H9 (cell line): ENCODE measurements at regions not wholly inside any gene's neighbourhood (a gene's known extent, or its start where the extent isn't known, plus 50 kb on each side); places are given as distances from the start of the nearest gene placed in this dataset.

Experiments used
- DNase-seq: peaks from one replicate; pipeline ENCODE4 v3.0.0-alpha.2; 2017
- H2AFZ ChIP-seq: one replicate; pipeline ENCODE4 v1.6.1; 2013; ENCODE audit warnings: mild to moderate bottlenecking, low read length, control low read depth, moderate library complexity
- H2AK5ac ChIP-seq: 2 replicates; pipeline ENCODE4 v1.6.1; 2013; ENCODE audit warnings: low read length, control low read depth, mixed read lengths; ENCODE audit not compliant: insufficient read length
- H2BK120ac ChIP-seq: one replicate; pipeline ENCODE4 v1.6.1; 2013; ENCODE audit warnings: low read depth, mild to moderate bottlenecking, low read length, control low read depth, inconsistent platforms; ENCODE audit not compliant: poor library complexity, severe bottlenecking
- H2BK12ac ChIP-seq: 2 replicates; pipeline ENCODE4 v1.6.1; 2013; ENCODE audit warnings: low read length, control low read depth, mixed read lengths, low read depth; ENCODE audit not compliant: insufficient read length
- H2BK15ac ChIP-seq: 2 replicates; pipeline ENCODE4 v1.6.1; 2013; ENCODE audit warnings: low read depth, low read length, control low read depth
- H2BK20ac ChIP-seq: one replicate; pipeline ENCODE4 v1.6.1; 2013; ENCODE audit warnings: low read depth, mild to moderate bottlenecking, low read length, control low read depth, inconsistent platforms; ENCODE audit not compliant: poor library complexity, severe bottlenecking
- H2BK5ac ChIP-seq: 2 replicates; pipeline ENCODE4 v1.6.1; 2013; ENCODE audit warnings: low read length, control low read depth, mixed read lengths; ENCODE audit not compliant: insufficient read length
- H3K14ac ChIP-seq: 2 replicates; pipeline ENCODE4 v1.6.1; 2013; ENCODE audit warnings: low read length, control low read depth; ENCODE audit not compliant: insufficient read depth
- H3K18ac ChIP-seq: 2 replicates; pipeline ENCODE4 v1.6.1; 2013; ENCODE audit warnings: low read depth, mild to moderate bottlenecking, mixed read lengths, low read length, control low read depth; ENCODE audit not compliant: insufficient read length
- H3K23ac ChIP-seq: 2 replicates; pipeline ENCODE4 v1.6.1; 2013; ENCODE audit warnings: low read length, control low read depth, mixed read lengths, low read depth; ENCODE audit not compliant: insufficient read length
- H3K23me2 ChIP-seq: 2 replicates; pipeline ENCODE4 v1.6.1; 2013; ENCODE audit warnings: low read depth, mild to moderate bottlenecking, mixed read lengths, low read length, control low read depth; ENCODE audit not compliant: insufficient read length, poor library complexity, severe bottlenecking
- H3K27ac ChIP-seq: 2 replicates; pipeline ENCODE4 v1.5.1; 2013; ENCODE audit warnings: low read length, control low read depth, mixed read lengths, low read depth; ENCODE audit not compliant: insufficient read length
- H3K27me3 ChIP-seq: 2 replicates; pipeline ENCODE4 v1.6.1; 2013; ENCODE audit warnings: low read length, control low read depth, inconsistent platforms; ENCODE audit not compliant: insufficient read depth
- H3K4ac ChIP-seq: 2 replicates; pipeline ENCODE4 v1.6.1; 2013; ENCODE audit warnings: low read depth, mild to moderate bottlenecking, control low read depth, inconsistent platforms, low read length, moderate library complexity
- H3K4me1 ChIP-seq: 2 replicates; pipeline ENCODE4 v1.6.1; 2013; ENCODE audit warnings: low read length, control low read depth, inconsistent platforms; ENCODE audit not compliant: insufficient read depth
- H3K4me2 ChIP-seq: 2 replicates; pipeline ENCODE4 v1.6.1; 2013; ENCODE audit warnings: low read length, control low read depth, mixed read lengths; ENCODE audit not compliant: insufficient read length, insufficient read depth
- H3K56ac ChIP-seq: 2 replicates; pipeline ENCODE4 v1.6.1; 2013; ENCODE audit warnings: low read depth, mild to moderate bottlenecking, mixed read lengths, low read length, control low read depth; ENCODE audit not compliant: insufficient read length
- H3K79me1 ChIP-seq: 2 replicates; pipeline ENCODE4 v1.6.1; 2013; ENCODE audit warnings: low read depth, mild to moderate bottlenecking, moderate library complexity, low read length, control low read depth, inconsistent platforms; ENCODE audit not compliant: insufficient read depth, poor library complexity, severe bottlenecking
- H3K79me2 ChIP-seq: 2 replicates; pipeline ENCODE4 v1.6.1; 2013; ENCODE audit warnings: low read length, control low read depth, inconsistent platforms; ENCODE audit not compliant: insufficient read depth
- H3K9ac ChIP-seq: 2 replicates; pipeline ENCODE4 v1.6.1; 2013; ENCODE audit warnings: low read length, control low read depth, mixed read lengths; ENCODE audit not compliant: insufficient read length; ENCODE audit errors: extremely low read depth
- H3K9me3 ChIP-seq: one replicate; pipeline ENCODE4 v1.6.1; 2013; ENCODE audit warnings: low read depth, low read length, inconsistent platforms; ENCODE audit not compliant: control insufficient read depth
- H3T11ph ChIP-seq: one replicate; pipeline ENCODE4 v1.6.1; 2013; ENCODE audit warnings: mild to moderate bottlenecking, low read length, control low read depth, inconsistent platforms
- H4K20me1 ChIP-seq: one replicate; pipeline ENCODE4 v1.6.1; 2013; ENCODE audit not compliant: control insufficient read depth, insufficient read length, insufficient read depth
- H4K5ac ChIP-seq: 2 replicates; pipeline ENCODE4 v1.6.1; 2013; ENCODE audit warnings: low read depth, mild to moderate bottlenecking, mixed read lengths, low read length, control low read depth; ENCODE audit not compliant: insufficient read length
- H4K8ac ChIP-seq: replicated peaks from 2 replicates; pipeline ENCODE4 v1.6.1; 2013; ENCODE audit warnings: low read length, control low read depth, mixed read lengths, low read depth; ENCODE audit not compliant: insufficient read length
- H4K91ac ChIP-seq: 2 replicates; pipeline ENCODE4 v1.6.1; 2013; ENCODE audit warnings: low read depth, mild to moderate bottlenecking, moderate library complexity, mixed read lengths, low read length, control low read depth; ENCODE audit not compliant: insufficient read length
- H3K27ac Mint-ChIP-seq, 3 experiments: 2 replicates in 2 of 3; 3 replicates in 1 of 3; pipeline ENCODE4 v1.8.0; 2020 to 2021; ENCODE audit warnings: mixed read lengths in 3 of 3, mild to moderate bottlenecking in 1 of 3, moderate library complexity in 1 of 3
- H3K27me3 Mint-ChIP-seq: 2 replicates; pipeline ENCODE4 v1.8.0; 2021; ENCODE audit warnings: low read depth, mild to moderate bottlenecking, moderate library complexity, mixed read lengths
- H3K36me3 Mint-ChIP-seq, 3 experiments: 2 replicates in 2 of 3; 3 replicates in 1 of 3; pipeline ENCODE4 v1.8.0; 2020 to 2021; ENCODE audit warnings: low read depth in 3 of 3, mixed read lengths in 3 of 3; ENCODE audit not compliant: insufficient read depth in 1 of 3
- H3K4me1 Mint-ChIP-seq, 2 experiments: 2 replicates each; pipeline ENCODE4 v1.8.0; 2020; ENCODE audit warnings: mixed read lengths in 2 of 2
- H3K4me3 Mint-ChIP-seq, 2 experiments: 2 replicates in 1 of 2; 3 replicates in 1 of 2; pipeline ENCODE4 v1.8.0; 2020 to 2021; ENCODE audit warnings: mild to moderate bottlenecking in 2 of 2, mixed read lengths in 2 of 2, moderate library complexity in 1 of 2
- H3K9me3 Mint-ChIP-seq, 2 experiments: 2 replicates in 1 of 2; 3 replicates in 1 of 2; pipeline ENCODE4 v1.8.0; 2020; ENCODE audit warnings: mild to moderate bottlenecking in 2 of 2, mixed read lengths in 2 of 2, moderate library complexity in 1 of 2
- CTCF ChIP-seq: fragments of 200-600 bp; sonication (generic); conservative IDR thresholded peaks from 3 replicates; pipeline ENCODE4 v1.8.0; 2021; ENCODE audit warnings: antibody characterized with exemption, mild to moderate bottlenecking

- H3K14ac ChIP-seq: no peak overlapping the region
- no peaks in the 10 kb centered on the region for H4K20me1 ChIP-seq
- H2BK5ac ChIP-seq: no peak overlapping the region
- Mint-ChIP-seq H3K27me3 (peaks cover 2% of the 10 kb centered on the region), H3K36me3 (peaks cover 0 to 11% (median 0%) of the 10 kb centered on the region in 3 experiments; a peak in 1 of 7 replicates), H3K27ac (no peak overlapping the region), H3K9me3 (peaks cover 0 to 6% of the 10 kb centered on the region in 2 experiments; a peak in 2 of 5 replicates), H3K4me1 (peaks cover 57 to 63% of the 10 kb centered on the region in 2 experiments), H3K4me3 (no peak overlapping the region)
- no peak overlapping the region for H3K4ac ChIP-seq
- no peaks in the 10 kb centered on the region for H3K79me2 ChIP-seq
- no peak overlapping the region for H2AFZ ChIP-seq
- H3K4me2 ChIP-seq: no peak overlapping the region
- TF ChIP-seq CTCF: no peak
- no peak overlapping the region for H4K91ac ChIP-seq
- no peak overlapping the region for H3K56ac ChIP-seq
- H4K8ac ChIP-seq: no peak overlapping the region
- H2BK20ac ChIP-seq: no peak overlapping the region
- no peak overlapping the region for H3K18ac ChIP-seq
- no peaks in the 10 kb centered on the region for H3K9me3 ChIP-seq
- H2BK15ac ChIP-seq: no peak overlapping the region
- H2BK12ac ChIP-seq: no peak overlapping the region
- no peak overlapping the region for H2BK120ac ChIP-seq
- H3K79me1 ChIP-seq: no peaks in the 10 kb centered on the region
- H3K9ac ChIP-seq: no peak overlapping the region
- H4K5ac ChIP-seq: no peak overlapping the region
- H3K23ac ChIP-seq: no peak overlapping the region
- H3K27ac ChIP-seq: no peak overlapping the region
- H3T11ph ChIP-seq: no peak overlapping the region
- no peak for DNase-seq
- H3K23me2 ChIP-seq: no peaks in the 10 kb centered on the region
- H3K4me1 ChIP-seq: peaks cover 10% of the 10 kb centered on the region; the same call in 1 of the 2 replicates
- H2AK5ac ChIP-seq: no peak overlapping the region
- no peaks in the 10 kb centered on the region for H3K27me3 ChIP-seq
These were observed 105.5 kb upstream of the PKDCC start for GRCh38 chr2:41942278-41942677.
